Gastroesophageal sphincter (tissue), 4 donors: ENCODE measurements at regions not wholly inside any gene's neighbourhood (a gene's known extent, or its start where the extent isn't known, plus 50 kb on each side); places are given as distances from the start of the nearest gene placed in this dataset.

ENCODE experiments used
- ATAC-seq: fragments of 150-250 bp; one replicate; pipeline ENCODE4 v1.9.1; 2016; ENCODE audit warnings: mild to moderate bottlenecking, moderate library complexity
- H3K27ac ChIP-seq, 4 donors: fragments of 200-600 bp; sonication (generic) in 3 of 4; 1 replicate in 3 of 4; 2 replicates in 1 of 4; pipeline ENCODE4 v1.5.1; 2016 to 2019
- H3K27me3 ChIP-seq: fragments of 200-600 bp; sonication (generic); one replicate; pipeline ENCODE4 v1.5.1; 2019
- H3K36me3 ChIP-seq, 2 donors: fragments of 200-600 bp; sonication (generic); one replicate each; pipeline ENCODE4 v1.5.1; 2019; ENCODE audit warnings: control low read depth in 1 of 2
- H3K4me1 ChIP-seq, 3 donors: fragments of 200-600 bp; sonication (generic); 1 replicate in 2 of 3; 2 replicates in 1 of 3; pipeline ENCODE4 v1.5.1; 2016 to 2019; ENCODE audit warnings: control low read depth in 2 of 3
- H3K4me3 ChIP-seq, 2 donors: fragments of 200-600 bp; sonication (generic); one replicate each; pipeline ENCODE4 v1.5.1; 2019; ENCODE audit warnings: mild to moderate bottlenecking in 1 of 2, moderate library complexity in 1 of 2
- H3K9me3 ChIP-seq, 3 donors: fragments of 200-600 bp; sonication (generic); one replicate each; pipeline ENCODE4 v1.5.1; 2017 to 2019; ENCODE audit warnings: control low read depth in 2 of 3
- CTCF ChIP-seq, 4 experiments: fragments of 200-600 bp in 2 of 4; fragments of 450-650 bp in 2 of 4; sonication (generic) in 1 of 4; IDR thresholded peaks; one replicate each; pipeline ENCODE4 v1.5.1; 2017 to 2019; ENCODE audit warnings: antibody characterized with exemption in 4 of 4, mild to moderate bottlenecking in 2 of 4, moderate library complexity in 2 of 4
- EP300 ChIP-seq: sonication (generic); formaldehyde crosslinking; IDR thresholded peaks from one replicate; pipeline ENCODE4 v1.6.1; 2017; ENCODE audit warnings: antibody characterized with exemption, mild to moderate bottlenecking
- POLR2A ChIP-seq, 2 donors: fragments of 450-650 bp; IDR thresholded peaks; one replicate each; pipeline ENCODE4 v1.6.1; 2017; ENCODE audit warnings: antibody characterized with exemption in 2 of 2, mild to moderate bottlenecking in 2 of 2, moderate library complexity in 1 of 2
- POLR2AphosphoS5 ChIP-seq: sonication (generic); formaldehyde crosslinking; IDR thresholded peaks from one replicate; pipeline ENCODE4 v1.6.1; 2017; ENCODE audit warnings: antibody characterized with exemption
- WGBS, 2 donors: methylation state at CpG; one replicate each; pipeline ENCODE4 v1.1.5; 2018; ENCODE audit warnings: low coverage in 1 of 2; 5-methylcytosine and 5-hydroxymethylcytosine counted together

DNA sequence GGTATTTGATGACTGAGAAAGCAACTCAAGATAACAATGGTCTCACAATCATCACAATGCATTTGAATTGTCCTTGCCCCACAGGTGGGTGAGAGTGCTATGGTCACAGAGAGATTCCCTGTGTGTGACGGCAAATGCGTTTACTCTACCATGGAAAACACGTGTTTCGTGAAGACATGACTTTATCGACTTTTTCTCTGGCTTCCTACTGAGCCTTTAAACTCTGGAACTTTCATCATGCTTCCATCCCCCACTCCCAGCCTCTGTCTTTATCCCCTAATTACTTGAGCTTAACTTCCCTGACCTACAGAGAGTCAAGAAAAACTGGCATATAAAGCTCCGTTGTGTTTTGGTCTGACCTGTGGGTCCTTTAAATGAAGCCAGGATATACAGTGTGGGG lies 414.1 kb upstream of the CLINT1 start:
- H3K36me3 ChIP-seq: no peaks in the 10 kb centered on the region
- no peak for TF ChIP-seq CTCF (IDR thresholded peaks at IDR 0.05)
- no peak for TF ChIP-seq EP300
- TF ChIP-seq POLR2AphosphoS5: no peak
- no peak for TF ChIP-seq POLR2A (IDR thresholded peaks at IDR 0.05)
- H3K4me3 ChIP-seq: no peak overlapping the region
- no peak overlapping the region for H3K27ac ChIP-seq
- 66 to 81% methylated on average over 5 to 6 of the region's 6 CpGs for WGBS, 2 donors
- H3K9me3 ChIP-seq: peaks cover 0 to 5% (median 0%) of the 10 kb centered on the region in 3 donors
- no peak for ATAC-seq
- H3K27me3 ChIP-seq: no peaks in the 10 kb centered on the region
- no peaks in the 10 kb centered on the region for H3K4me1 ChIP-seq

DNA sequence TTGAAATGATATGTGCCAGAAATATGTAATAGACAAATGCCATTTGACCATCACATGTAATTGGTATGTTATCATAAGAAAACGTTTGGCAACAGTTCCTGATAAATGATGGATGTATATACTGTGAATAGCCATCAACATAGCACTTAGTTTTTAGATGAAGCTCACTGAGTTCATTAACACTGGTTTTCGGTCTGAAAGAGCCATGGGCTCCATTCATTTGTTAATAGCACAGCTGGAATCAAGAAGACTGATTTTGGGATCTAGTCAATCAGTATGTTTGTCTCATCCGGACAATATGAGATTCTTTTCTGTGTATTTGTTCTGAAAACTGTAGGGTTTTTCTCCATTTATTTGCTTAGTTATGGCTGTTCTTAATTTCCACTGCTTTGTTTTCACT lies 413.5 kb upstream of the CLINT1 start:
- H3K4me3 ChIP-seq: no peak overlapping the region
- H3K4me1 ChIP-seq: no peaks in the 10 kb centered on the region
- no peaks in the 10 kb centered on the region for H3K36me3 ChIP-seq
- TF ChIP-seq CTCF (IDR thresholded peaks at IDR 0.05) (no peak), POLR2A (IDR thresholded peaks at IDR 0.05) (no peak), POLR2AphosphoS5 (no peak), EP300 (no peak)
- ATAC-seq: no peak
- no peaks in the 10 kb centered on the region for H3K27me3 ChIP-seq
- H3K27ac ChIP-seq: no peak overlapping the region
- H3K9me3 ChIP-seq: peaks cover 0 to 11% (median 0%) of the 10 kb centered on the region in 3 donors
- WGBS, 2 donors: 73 to 79% methylated on average over 3 of the region's 3 CpGs

- no peak for ATAC-seq
- no peak for TF ChIP-seq POLR2AphosphoS5
- 53 to 54% methylated on average over 2 of the region's 2 CpGs for WGBS, 2 donors
- H3K4me1 ChIP-seq: no peaks in the 10 kb centered on the region
- H3K27ac ChIP-seq: no peak overlapping the region
- H3K9me3 ChIP-seq: peaks cover 0 to 19% (median 0%) of the 10 kb centered on the region in 3 donors
- no peaks in the 10 kb centered on the region for H3K27me3 ChIP-seq
- H3K36me3 ChIP-seq: no peaks in the 10 kb centered on the region
- no peak overlapping the region for H3K4me3 ChIP-seq
Observed at GRCh38 chr5:158270996-158271554, 412.1 kb upstream of the CLINT1 start.

- Histone ChIP-seq H3K36me3 (no peaks in the 10 kb centered on the region), H3K27ac (no peak overlapping the region), H3K27me3 (no peaks in the 10 kb centered on the region), H3K9me3 (peaks cover 0 to 19% (median 0%) of the 10 kb centered on the region in 3 donors), H3K4me1 (no peaks in the 10 kb centered on the region), H3K4me3 (no peak overlapping the region)
- TF ChIP-seq EP300 (no peak), CTCF (IDR thresholded peaks at IDR 0.05) (no peak), POLR2A (IDR thresholded peaks at IDR 0.05) (no peak), POLR2AphosphoS5 (no peak)
- 100% methylated on average over 1 of the region's 8 CpGs; no CpG with 5 or more reads in 1 of the 2 donors for WGBS, 2 donors
- ATAC-seq: no peak
Observed at GRCh38 chr5:158268286-158268685, 409.3 kb upstream of the CLINT1 start.

DNA sequence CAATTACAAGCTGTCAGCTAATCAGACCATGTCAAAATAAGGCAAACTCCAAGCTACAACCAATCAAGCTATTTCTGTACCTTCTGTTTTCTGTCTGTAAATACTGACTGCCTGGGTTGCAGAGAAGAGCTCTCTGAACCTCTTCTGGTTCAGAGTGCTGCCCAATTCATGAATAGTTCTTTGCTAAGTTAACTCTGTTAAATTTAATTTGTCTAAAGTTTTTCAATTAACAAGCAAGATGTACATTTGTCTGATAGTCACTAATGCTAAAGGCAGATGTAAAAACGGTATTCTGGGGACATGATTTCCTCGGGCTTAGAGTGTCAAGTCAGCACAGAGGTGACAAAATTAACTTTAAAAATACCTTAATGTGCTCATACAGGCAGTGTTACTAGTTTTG lies 408.3 kb upstream of the CLINT1 start:
- H3K4me3 ChIP-seq: no peak overlapping the region
- ATAC-seq: no peak
- no peak for TF ChIP-seq CTCF (IDR thresholded peaks at IDR 0.05)
- no peak for TF ChIP-seq EP300
- TF ChIP-seq POLR2AphosphoS5: no peak
- no peak for TF ChIP-seq POLR2A (IDR thresholded peaks at IDR 0.05)
- no peaks in the 10 kb centered on the region for H3K27me3 ChIP-seq
- 76 to 100% methylated on average over 2 of the region's 2 CpGs for WGBS, 2 donors
- no peak overlapping the region for H3K27ac ChIP-seq
- peaks cover 0 to 19% (median 0%) of the 10 kb centered on the region in 3 donors for H3K9me3 ChIP-seq
- no peaks in the 10 kb centered on the region for H3K36me3 ChIP-seq
- H3K4me1 ChIP-seq: no peaks in the 10 kb centered on the region
